GM12878 (cell line): ENCODE measurements at regions not wholly inside any gene's neighbourhood (a gene's known extent, or its start where the extent isn't known, plus 50 kb on each side); places are given as distances from the start of the nearest gene placed in this dataset.

Experiments used
- BACH1 ChIP-seq: fragments of 450-650 bp; IDR thresholded peaks from 2 replicates; pipeline ENCODE4 v1.6.1; 2017; ENCODE audit warnings: mild to moderate bottlenecking, borderline replicate concordance
- EP300 ChIP-seq, 2 experiments: fragments of 150-350 bp in 1 of 2; IDR thresholded peaks; 2 replicates each; pipeline ENCODE4 v1.6.1; 2011 to 2012; ENCODE audit warnings: low read depth in 2 of 2, low read length in 2 of 2, borderline replicate concordance in 1 of 2, improper control_type of control experiment in 1 of 2, inconsistent platforms in 1 of 2; ENCODE audit not compliant: control insufficient read depth in 1 of 2
- ETV6 ChIP-seq, 2 experiments: fragments of 450-650 bp in 1 of 2; IDR thresholded peaks in 1 of 2; conservative IDR thresholded peaks in 1 of 2; 2 replicates each; pipeline ENCODE4 v1.6.1; 2014; ENCODE audit warnings: antibody characterized with exemption in 1 of 2, borderline replicate concordance in 1 of 2, low read depth in 1 of 2, mild to moderate bottlenecking in 1 of 2, moderate library complexity in 1 of 2
- MXI1 ChIP-seq: fragments of 150-350 bp; IDR thresholded peaks from 2 replicates; pipeline ENCODE4 v1.6.1; 2011; ENCODE audit warnings: low read depth, mild to moderate bottlenecking, inconsistent platforms, low read length, improper control_type of control experiment
- POLR2A ChIP-seq: IDR thresholded peaks from 2 replicates; pipeline ENCODE4 v1.6.1; 2011; ENCODE audit warnings: low read depth, mild to moderate bottlenecking, low read length
- RAD21 ChIP-seq: IDR thresholded peaks from 2 replicates; pipeline ENCODE4 v1.6.1; 2011; ENCODE audit warnings: mild to moderate bottlenecking, low read depth, low read length, moderate library complexity; ENCODE audit not compliant: insufficient read depth
- RBBP5 ChIP-seq: fragments of 200-600 bp; sonication (generic); conservative IDR thresholded peaks from 2 replicates; pipeline ENCODE4 v1.6.1; 2016
- SMARCA5 ChIP-seq: fragments of 450-650 bp; IDR thresholded peaks from 2 replicates; pipeline ENCODE4 v1.6.1; 2017; ENCODE audit warnings: mild to moderate bottlenecking
- SUZ12 ChIP-seq: fragments of 200-600 bp; sonication (generic); IDR thresholded peaks from one replicate; pipeline ENCODE4 v1.6.1; 2018; ENCODE audit warnings: antibody characterized with exemption, mild to moderate bottlenecking; ENCODE audit not compliant: unreplicated experiment
- YY1 ChIP-seq: IDR thresholded peaks from 2 replicates; pipeline ENCODE4 v1.6.1; 2011; ENCODE audit warnings: low read depth, mild to moderate bottlenecking, low read length
- ZNF384 ChIP-seq: IDR thresholded peaks from 2 replicates; pipeline ENCODE4 v1.6.1; 2012; ENCODE audit warnings: low read depth, mild to moderate bottlenecking, low read length, improper control_type of control experiment, borderline replicate concordance
- TF ChIP-seq, protein P1 (sequence below), 3 experiments: IDR thresholded peaks in 2 of 3; conservative IDR thresholded peaks in 1 of 3; 2 replicates each; pipeline ENCODE4 v1.5.1; 2011; ENCODE audit warnings: low read depth in 3 of 3, low read length in 3 of 3, mild to moderate bottlenecking in 3 of 3, control low read depth in 2 of 3, moderate library complexity in 2 of 3, inconsistent platforms in 1 of 3, mixed read lengths in 1 of 3; ENCODE audit not compliant: control insufficient read depth in 2 of 3, insufficient read depth in 1 of 3; ENCODE audit errors: extremely low read depth in 1 of 3
- TF ChIP-seq, protein P2 (sequence below): fragments of 150-350 bp; IDR thresholded peaks from 2 replicates; pipeline ENCODE4 v1.6.1; 2014; ENCODE audit warnings: mild to moderate bottlenecking, low read depth, low read length

DNA sequence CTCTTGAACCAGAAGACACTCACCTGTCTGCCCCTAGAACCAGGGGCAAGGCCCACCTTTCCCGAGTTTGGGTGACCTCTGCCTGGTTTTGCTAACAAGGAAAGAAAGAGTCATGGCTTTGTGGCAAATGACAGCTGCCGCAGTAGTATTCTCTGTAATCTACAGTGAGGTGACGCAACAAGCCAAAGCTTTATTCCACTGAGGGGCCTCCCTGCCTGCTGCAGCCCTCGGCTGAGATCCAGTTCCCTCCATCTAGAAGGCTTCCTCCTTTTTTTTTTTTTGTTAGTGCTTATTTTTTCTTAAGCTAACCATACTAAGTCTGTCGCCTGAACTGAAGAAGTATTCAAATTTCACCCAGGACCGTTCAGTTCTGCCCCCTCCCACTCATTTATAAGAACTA lies 142.3 kb upstream of the TMCC3 start:
- TF ChIP-seq ZNF384 (no peak), MXI1 (no peak), RAD21 (no peak), SMARCA5 (no peak), POLR2A (no peak), SUZ12 (no peak), RBBP5 (no peak), EP300 (IDR thresholded peaks at IDR 0.05; ENCODE audit: borderline replicate concordance in 1 of 2, control insufficient read depth in 1 of 2, low read depth in 2 of 2, low read length in 2 of 2) (no peak), ETV6 (conservative IDR thresholded peaks at IDR 0.05 in 1 of 2, IDR thresholded peaks at IDR 0.05 in 1 of 2; ENCODE audit: borderline replicate concordance in 1 of 2, low read depth in 1 of 2) (no peak), YY1 (no peak), BACH1 (no peak)
- TF ChIP-seq, protein P1, sequence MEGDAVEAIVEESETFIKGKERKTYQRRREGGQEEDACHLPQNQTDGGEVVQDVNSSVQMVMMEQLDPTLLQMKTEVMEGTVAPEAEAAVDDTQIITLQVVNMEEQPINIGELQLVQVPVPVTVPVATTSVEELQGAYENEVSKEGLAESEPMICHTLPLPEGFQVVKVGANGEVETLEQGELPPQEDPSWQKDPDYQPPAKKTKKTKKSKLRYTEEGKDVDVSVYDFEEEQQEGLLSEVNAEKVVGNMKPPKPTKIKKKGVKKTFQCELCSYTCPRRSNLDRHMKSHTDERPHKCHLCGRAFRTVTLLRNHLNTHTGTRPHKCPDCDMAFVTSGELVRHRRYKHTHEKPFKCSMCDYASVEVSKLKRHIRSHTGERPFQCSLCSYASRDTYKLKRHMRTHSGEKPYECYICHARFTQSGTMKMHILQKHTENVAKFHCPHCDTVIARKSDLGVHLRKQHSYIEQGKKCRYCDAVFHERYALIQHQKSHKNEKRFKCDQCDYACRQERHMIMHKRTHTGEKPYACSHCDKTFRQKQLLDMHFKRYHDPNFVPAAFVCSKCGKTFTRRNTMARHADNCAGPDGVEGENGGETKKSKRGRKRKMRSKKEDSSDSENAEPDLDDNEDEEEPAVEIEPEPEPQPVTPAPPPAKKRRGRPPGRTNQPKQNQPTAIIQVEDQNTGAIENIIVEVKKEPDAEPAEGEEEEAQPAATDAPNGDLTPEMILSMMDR (IDR thresholded peaks at IDR 0.05 in 2 of 3, conservative IDR thresholded peaks at IDR 0.05 in 1 of 3; ENCODE audit: control insufficient read depth in 2 of 3, extremely low read depth in 1 of 3, insufficient read depth in 1 of 3, low read depth in 3 of 3, low read length in 3 of 3) = no peak
- TF ChIP-seq, protein P2, sequence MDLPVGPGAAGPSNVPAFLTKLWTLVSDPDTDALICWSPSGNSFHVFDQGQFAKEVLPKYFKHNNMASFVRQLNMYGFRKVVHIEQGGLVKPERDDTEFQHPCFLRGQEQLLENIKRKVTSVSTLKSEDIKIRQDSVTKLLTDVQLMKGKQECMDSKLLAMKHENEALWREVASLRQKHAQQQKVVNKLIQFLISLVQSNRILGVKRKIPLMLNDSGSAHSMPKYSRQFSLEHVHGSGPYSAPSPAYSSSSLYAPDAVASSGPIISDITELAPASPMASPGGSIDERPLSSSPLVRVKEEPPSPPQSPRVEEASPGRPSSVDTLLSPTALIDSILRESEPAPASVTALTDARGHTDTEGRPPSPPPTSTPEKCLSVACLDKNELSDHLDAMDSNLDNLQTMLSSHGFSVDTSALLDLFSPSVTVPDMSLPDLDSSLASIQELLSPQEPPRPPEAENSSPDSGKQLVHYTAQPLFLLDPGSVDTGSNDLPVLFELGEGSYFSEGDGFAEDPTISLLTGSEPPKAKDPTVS = no peak
